Stomach (tissue), 4 donors: ENCODE measurements at regions not wholly inside any gene's neighbourhood (a gene's known extent, or its start where the extent isn't known, plus 50 kb on each side); places are given as distances from the start of the nearest gene placed in this dataset.

Experiments used
- POLR2A ChIP-seq, 4 donors: fragments of 450-650 bp; IDR thresholded peaks; one replicate each; pipeline ENCODE4 v1.6.1; 2016; ENCODE audit warnings: antibody characterized with exemption in 4 of 4, control low read depth in 2 of 4, mild to moderate bottlenecking in 1 of 4, moderate library complexity in 1 of 4
- TF ChIP-seq, protein P1 (sequence below), 7 experiments: fragments of 450-650 bp in 4 of 7; fragments of 200-600 bp in 3 of 7; sonication (generic) in 3 of 7; IDR thresholded peaks; one replicate each; pipeline ENCODE4 v1.5.1; 2016 to 2019; ENCODE audit warnings: antibody characterized with exemption in 7 of 7, control low read depth in 2 of 7, mild to moderate bottlenecking in 1 of 7

DNA sequence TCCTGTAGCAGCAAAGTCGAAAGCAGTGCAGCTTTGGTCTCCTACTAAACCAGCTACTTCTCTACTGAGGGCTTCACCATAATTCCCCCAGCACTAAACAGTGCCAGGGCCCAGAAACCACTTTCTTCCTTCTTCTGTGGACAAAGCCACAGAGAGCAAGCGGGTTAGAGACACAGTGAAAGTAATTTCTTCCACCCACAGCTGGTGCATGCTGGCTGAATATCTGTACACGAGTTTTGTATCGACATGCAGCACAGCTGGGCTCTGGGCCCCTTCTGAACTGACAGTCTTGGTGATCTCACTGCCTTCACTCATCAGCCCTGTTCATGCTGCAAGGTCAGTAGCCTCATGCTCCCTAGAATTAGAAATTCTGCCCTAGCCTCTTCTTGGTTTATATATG lies 74.0 kb upstream of the SULT1C3 start:
- TF ChIP-seq, protein P1, sequence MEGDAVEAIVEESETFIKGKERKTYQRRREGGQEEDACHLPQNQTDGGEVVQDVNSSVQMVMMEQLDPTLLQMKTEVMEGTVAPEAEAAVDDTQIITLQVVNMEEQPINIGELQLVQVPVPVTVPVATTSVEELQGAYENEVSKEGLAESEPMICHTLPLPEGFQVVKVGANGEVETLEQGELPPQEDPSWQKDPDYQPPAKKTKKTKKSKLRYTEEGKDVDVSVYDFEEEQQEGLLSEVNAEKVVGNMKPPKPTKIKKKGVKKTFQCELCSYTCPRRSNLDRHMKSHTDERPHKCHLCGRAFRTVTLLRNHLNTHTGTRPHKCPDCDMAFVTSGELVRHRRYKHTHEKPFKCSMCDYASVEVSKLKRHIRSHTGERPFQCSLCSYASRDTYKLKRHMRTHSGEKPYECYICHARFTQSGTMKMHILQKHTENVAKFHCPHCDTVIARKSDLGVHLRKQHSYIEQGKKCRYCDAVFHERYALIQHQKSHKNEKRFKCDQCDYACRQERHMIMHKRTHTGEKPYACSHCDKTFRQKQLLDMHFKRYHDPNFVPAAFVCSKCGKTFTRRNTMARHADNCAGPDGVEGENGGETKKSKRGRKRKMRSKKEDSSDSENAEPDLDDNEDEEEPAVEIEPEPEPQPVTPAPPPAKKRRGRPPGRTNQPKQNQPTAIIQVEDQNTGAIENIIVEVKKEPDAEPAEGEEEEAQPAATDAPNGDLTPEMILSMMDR (IDR thresholded peaks at IDR 0.05), result no peak
- no peak for TF ChIP-seq POLR2A (IDR thresholded peaks at IDR 0.05)
